Mucosa of gallbladder (tissue), 1 donor: ENCODE measurements at regions not wholly inside any gene's neighbourhood (a gene's known extent, or its start where the extent isn't known, plus 50 kb on each side); places are given as distances from the start of the nearest gene placed in this dataset.

Experiments used
- DNase-seq: peaks from one replicate; pipeline ENCODE4 v3.0.0-alpha.2; 2020; ENCODE audit warnings: low spot score
- donor health status: DM: no; HTN: no; CAD: no.

- DNase-seq: no peak
Observed at GRCh38 chr1:239882967-239883366, 208.7 kb upstream of the FMN2 start.

DNA sequence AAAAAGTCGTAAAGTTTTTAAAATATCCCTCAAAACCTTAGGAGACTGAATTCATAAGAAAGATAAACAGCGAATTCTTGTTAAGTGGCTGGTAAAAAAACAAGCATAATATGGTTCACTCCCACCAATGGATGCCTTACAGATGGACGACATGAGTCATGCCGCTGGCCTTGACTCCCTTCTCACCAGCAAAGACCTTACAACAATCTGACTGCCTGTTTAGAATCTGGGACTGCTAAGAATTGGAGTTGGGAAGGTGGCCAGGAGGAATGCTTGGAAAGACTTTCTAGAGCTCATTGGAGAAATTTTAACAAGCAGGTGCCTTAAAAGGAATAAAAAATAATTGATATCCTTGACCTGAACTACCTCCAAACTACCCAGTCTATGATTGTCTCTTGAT, 206.9 kb upstream of the FMN2 start:
- no peak for DNase-seq

DNA sequence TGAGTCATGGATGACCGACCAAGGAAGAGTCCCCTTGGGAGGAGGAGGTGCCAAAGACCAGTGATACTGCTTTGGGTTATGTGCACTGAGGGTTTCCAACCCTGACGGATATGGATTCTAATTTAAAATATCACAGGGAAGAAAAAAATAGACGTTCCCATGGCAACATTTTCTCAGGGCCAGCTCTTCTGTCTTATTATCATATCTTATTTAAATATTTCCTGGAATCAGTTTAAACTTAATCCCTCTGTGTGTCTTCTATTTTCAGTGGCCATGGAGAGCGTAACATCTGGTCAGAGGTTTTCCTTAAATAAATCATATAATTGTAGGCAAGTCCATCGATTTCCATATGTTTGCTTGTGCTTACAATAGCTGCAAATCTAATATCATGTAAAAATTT, 205.4 kb upstream of the FMN2 start:
- DNase-seq: no peak

DNA sequence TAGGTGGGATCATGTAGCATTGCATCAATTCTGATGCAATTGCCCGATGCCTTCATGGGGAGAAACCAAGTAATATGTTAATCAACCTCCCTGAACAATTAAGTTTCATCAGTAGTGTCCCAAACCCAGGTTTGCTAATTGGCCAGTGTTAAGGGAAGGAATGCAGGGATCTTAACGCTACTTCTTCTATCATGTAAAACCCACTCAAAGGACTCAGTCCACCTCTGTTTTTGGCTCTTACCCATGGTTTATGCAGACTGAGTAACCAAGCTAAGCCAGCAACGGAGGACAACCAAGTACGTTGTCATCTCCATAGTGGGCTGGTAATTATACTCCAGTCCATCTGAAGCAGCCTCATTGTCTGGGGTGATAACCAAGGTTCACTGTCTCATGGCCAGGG, 203.0 kb upstream of the FMN2 start:
- DNase-seq: no peak

DNA sequence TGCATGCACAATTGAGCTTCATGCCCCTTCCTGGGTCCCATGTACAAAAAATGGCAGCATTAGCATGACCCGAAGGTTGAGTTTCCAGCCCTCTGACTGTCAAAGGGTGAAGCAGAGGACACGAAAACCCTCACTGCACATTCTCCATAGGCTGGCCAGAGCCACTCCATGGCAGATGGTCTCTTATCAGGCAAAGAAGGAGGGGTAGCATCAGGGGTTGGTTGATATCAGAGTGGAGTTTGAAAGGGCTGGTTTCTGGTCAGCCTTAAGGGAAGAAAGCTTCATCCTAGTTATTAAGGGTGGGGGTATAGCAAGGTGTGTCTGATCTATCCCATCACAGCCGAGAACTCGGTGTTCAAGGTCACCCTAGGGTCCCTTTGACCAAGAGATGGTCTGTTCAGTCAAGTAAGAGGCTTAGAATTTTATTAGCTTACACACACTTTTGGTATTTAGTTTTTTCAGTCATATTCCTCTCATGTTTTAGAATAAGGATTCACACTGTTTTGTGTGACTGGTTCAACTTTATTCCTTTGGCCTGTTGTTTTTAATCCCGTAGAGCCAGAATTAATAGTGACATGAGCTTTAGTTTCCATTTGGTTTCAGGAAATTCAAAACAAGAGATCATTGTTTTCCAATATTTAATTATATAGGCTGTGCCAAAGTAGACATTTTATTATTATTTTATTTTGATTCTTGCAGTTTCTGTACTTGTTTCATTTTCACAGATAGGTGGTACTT, 199.9 kb upstream of the FMN2 start:
- no peak for DNase-seq

GRCh38 chr1:239892602-239893001, 199.1 kb upstream of the FMN2 start:
- DNase-seq: no peak

GRCh38 chr1:239893127-239893731, 198.5 kb upstream of the FMN2 start:
- no peak for DNase-seq

DNA sequence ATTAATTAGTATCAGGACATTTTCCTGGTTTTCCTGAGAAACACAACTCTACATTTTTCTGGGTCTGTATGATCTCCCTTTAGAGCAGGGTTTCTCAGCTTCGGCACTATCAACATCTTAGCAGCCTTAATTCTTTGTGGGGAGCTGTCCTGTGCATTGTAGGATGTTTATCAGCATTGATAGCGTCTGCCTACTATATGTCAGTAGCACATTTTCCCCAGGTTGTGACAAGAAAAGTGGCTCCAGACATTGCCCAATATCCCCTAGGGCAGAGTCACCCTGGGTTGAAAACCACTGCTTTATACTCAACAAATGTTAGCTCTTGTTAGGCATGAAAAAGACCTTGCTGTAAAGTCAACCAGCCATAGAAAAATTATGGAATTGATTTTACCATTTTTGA, 195.1 kb upstream of the FMN2 start:
- DNase-seq: no peak

DNA sequence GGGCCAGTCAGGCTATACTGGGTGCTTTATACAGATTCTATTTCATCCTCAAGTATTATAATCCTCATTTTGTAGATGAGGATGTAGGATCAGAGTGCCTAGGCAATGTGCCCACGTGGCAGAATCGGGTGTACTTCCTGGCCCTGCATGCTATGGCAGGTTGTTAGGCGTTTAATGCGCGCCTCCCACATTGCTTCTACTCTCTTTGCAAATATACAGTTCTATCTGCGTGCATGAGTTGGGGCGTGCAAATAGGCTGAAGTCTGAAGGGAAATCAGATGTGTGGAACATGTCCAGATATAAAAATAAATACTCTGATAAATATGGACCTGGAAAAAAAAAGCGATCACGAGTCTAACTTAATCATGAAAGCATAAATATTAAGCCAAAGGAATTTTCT, 194.7 kb upstream of the FMN2 start:
- no peak for DNase-seq

DNA sequence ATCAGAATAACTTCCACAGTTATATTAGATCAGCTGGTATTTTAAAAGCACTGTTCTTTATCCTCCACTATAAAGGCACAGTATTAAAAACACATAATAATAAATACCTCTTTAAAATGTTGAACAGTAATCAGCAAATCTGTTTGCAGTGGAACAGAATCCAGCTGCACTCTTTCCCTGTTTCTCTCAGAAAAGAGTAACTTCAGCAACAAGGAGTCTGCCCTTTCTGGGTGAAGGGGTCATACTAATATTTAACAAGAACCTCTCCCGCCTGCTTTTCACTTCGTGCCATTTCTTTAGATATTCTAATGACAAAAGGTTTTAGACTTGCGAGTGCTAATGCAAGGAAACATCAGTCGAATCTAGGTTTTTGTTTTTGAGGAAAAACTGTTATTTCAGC, 194.2 kb upstream of the FMN2 start:
- DNase-seq: no peak

DNA sequence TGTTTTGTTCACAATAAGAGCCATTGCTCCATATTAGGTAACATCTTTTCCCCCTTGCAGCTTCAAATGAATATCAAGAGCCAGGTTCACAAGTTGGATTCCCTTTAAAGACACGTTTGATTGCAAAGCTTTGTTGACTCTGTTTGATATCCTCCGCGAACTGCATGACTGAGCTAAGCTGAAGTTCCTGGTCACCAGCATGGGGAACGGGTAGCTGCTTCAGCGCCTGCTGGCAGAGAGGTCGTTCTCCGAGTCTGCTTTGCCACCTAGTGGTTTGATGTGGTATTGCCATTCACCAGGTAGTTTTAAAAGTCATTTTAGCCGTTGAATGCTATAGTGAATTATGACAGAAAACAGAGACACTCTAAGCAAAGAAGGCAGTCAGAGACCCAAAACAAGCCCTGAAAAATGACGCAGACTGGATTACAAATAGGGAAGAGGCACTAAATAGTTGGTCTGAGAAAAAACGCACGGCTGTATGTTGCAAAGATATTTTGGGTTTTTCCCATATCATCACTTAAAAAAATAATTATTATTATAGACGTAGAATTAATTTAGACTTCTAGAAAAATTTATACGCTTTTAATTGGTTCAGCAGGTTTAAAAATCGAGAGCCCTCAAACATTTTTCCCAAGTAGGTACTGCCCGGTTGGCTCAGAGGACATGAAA, 193.5 kb upstream of the FMN2 start:
- DNase-seq: peak; percentile 85

- no peak for DNase-seq
Observed at GRCh38 chr1:239899747-239900146, 191.9 kb upstream of the FMN2 start.

DNA sequence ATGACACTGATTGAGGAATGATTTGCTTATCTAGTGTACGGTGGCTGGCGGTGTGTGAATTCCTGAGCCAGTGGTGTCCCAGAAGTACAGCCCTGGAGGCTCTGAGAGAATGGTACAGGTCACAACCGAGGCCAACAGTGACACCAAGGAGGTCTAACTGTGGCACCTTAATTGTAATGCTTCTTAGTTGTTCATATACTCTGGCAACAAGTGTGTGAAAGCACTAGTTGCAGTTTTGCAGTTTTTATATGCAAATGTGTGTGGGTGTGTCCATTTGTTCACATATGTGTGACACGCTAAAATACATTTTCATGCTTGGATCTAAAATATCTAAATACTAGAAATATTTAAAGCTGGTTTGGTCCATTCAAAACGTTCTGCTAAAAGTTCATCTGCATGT, 185.3 kb upstream of the FMN2 start:
- no peak for DNase-seq

DNA sequence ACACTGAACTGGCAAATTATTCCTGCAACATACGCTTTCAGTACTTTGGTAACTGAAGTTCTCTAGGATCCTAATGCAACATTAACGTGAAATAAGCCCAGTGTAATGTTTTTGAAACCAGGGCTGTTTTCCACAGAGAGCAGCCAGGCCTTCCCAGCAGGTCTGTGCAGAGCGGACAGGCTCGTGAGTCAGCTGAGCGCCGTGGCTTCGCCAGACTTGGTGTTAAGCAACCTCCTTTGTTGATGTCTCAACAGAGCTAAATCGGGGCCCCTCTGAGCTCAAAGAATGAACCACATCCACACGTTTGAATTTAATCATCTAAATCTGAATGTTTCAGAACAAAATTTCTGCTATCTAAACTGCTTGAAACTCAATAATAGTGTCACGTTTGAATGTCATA, 181.8 kb upstream of the FMN2 start:
- DNase-seq: peak; percentile 25

DNA sequence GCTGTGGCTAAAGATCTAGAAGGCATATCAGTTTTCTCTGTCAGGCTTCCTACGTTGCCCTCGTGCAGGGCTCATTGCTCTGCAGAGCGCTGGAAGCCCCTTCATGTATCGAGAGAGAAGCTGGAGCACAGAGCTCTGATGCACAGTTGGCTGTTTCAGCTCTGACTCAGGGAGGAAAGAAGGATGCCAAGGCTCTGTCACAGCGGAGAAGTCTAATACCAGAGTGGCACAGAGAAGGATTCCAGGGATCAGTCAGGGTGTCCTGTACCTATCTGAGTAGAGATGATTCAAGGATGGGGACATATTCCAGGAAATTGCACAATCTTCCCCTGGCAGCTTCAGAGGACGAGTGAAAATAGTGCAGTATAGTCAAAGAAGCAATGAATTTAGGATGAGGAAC, 179.2 kb upstream of the FMN2 start:
- DNase-seq: no peak

GRCh38 chr1:239913141-239913585, 178.5 kb upstream of the FMN2 start:
- DNase-seq: no peak

DNA sequence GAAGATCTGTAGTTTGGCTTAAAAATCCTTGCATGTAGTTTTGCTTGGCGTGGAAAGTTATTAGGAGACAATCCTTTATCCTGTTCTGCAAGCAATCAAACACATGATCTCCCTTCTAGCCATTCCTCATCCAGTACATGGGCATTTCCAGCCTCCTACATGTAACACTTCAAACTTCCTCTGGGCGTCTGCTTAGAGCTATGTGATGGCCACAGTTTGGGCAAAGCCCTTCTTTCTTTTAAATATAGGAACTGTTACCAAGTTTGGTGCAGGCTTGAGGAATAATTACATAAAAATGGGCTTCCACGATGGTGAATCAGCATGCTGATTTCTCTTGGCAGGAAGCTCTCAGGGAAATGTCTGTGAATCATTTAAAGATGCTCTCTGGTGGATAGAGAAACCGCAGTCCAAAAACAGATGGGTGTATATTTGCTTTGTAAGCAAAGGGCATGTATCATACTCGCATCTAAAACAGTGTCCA, 176.9 kb upstream of the FMN2 start:
- DNase-seq: no peak

GRCh38 chr1:239918634-239919033, 173.0 kb upstream of the FMN2 start:
- DNase-seq: no peak

- no peak for DNase-seq
Observed at GRCh38 chr1:239920214-239920613, 171.5 kb upstream of the FMN2 start.

DNA sequence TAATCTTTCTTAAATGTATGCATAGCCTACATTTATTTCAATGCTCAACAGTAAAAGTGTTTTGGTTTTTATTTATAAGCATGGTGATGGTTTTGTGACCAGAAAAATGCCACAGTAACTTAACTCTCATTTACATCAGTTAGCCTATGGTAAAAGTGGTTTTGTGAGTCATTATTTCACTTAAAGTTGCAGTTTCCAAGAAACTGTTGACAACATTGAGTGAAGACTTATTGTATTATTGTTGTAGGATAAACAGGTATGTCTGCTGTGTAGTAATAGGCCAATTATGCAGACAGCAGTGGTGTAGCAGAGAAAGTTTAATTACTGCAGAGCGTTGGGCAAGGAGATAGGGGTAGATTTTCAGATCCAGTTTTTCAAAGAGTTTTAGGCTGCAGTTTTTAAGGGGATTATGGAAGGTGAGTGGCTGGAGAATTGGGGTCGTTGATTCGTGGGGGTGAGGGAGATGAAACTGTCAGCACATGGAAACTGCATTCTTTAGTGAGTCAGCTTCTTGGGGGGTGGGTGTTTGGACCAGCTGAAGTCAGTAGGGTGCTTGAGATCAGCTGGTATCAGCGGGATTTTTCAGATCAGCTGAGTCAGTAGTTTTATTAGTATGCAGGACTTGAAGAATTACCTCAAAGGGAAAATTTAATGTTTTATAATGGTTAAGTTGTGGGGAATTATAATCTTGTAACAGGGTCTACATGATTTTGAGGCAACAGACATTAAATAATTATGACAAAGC, 168.7 kb upstream of the FMN2 start:
- no peak for DNase-seq

- no peak for DNase-seq
Observed at GRCh38 chr1:239924741-239925350, 166.8 kb upstream of the FMN2 start.

DNA sequence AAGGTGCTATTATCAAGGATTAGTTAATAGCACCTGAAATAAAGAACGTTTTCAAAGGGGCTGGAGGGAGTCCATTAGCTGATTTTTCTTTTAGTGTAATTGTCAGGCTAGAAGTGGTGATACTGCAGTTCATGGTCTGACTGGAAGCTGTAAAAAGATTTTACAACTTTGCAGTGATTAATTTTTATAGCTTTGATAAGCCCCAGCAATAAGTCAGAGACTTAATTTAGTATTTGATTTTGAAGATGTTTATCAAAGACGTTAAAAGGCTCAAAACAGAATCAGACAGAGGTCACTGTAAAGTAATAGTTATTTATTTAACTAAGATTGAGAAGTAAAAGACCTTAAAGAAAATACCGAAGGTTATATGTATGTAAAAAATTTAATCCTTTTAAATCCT, 165.5 kb upstream of the FMN2 start:
- no peak for DNase-seq
